DMS53 (cell line): ENCODE measurements at regions not wholly inside any gene's neighbourhood (a gene's known extent, or its start where the extent isn't known, plus 50 kb on each side); places are given as distances from the start of the nearest gene placed in this dataset.

ENCODE experiments used
- DNase-seq: peaks from one replicate; lab custom pipeline; 2025; lab: John Stamatoyannopoulos, UW

DNA sequence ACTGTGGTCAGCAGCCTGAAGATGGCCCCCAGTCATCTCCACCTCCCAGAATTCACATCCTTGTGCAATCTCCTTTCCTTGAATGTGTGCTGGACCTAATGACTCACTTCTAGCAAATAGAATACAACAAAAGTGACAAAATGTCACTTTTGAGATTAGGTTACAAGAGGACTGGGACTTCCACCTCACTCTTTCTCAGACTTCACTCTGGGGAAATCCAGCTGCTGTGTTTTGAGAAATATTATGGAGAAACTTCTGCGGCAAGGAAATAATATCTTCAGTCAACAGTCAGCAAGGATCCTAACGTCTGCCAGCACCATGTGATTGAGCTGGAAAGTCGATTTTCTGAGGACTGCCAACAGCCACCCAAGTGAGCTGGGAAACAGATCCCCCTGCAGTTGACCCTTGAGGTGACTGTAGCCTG is 70.5 kb upstream of the GADD45A start:
- DNase-seq = peak; percentile 63

DNA sequence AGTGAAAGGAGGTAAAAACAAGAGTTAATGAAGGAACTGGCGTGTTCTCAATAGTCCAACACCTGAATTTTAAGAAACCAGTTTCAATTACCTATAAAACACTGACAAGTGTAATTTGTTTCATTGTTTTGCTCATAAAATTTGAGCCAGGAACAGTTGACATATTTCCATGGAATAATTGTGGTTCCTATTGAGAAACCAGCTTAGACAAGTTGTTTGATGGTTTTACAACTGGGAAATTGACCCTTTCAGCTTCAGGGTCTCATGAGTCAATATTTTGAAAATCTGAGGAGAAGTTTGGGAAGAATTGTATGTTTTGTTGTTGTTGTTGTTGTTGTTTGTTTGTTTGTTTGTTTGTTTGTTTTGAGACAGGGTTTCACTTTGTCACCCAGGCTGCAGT is 69.1 kb upstream of the GADD45A start:
- no peak for DNase-seq

DNA sequence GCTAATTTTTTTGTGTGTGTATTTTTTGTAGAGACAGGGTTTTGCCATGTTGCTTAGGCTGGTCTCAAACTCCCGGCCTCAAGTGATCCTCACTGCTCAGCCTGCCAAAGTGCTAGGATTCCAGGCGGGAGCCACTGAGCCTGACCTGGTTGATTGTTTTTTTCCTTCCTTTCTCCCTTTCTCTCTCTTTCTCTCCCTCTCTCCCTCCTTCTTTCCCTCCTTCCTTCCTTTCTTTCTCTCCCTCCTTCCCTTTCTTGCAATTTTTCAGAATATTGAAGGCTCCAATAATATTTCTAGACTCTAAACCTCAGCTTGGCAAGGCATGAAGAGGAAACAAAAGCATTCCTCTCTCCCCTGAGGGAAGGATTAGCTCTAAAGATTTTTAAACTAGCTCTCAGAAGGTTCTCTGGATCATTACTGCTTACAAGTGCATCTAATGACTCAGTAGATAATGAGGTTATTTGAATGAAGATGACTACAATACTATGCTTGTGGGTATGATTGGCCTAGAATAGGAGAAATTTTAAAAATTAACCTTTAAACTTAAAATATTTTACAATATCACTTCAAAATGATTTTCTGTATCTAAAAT is 68.5 kb upstream of the GADD45A start:
- DNase-seq = no peak

DNA sequence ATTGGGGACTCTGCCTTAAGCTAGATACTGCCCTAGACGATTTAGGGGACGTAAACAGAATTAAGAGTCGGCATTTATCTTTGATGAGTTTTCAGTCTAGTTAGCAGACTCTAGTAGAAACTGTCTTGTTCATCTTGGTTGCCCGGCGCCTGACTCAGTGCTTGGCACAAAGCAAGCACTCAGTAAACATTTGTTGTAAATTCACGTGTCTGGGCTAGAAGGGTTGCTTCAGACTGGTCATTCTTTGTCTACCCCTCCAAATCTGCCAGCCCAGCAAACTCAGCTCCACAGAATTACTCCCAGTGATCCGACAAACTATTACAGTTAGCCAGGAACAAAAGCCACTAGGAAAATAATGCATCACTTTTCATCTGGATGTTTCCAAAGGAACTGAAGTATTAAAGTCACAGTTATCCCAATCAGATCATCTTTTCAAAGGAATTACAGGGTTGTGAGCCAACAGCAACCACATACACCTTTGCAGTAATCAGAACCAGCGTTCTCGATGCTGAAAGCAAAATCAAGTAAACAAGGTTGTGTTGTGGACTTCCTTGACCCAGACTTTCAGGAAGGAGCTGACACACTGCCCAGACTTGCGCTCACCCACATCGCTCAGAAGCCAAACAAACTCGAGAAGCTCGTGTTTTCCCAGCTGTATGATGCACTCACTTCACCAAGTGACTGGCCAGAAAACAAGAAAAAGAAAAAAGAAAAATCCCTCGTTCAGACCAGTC is 66.5 kb upstream of the GADD45A start:
- DNase-seq = peak; percentile 84

DNA sequence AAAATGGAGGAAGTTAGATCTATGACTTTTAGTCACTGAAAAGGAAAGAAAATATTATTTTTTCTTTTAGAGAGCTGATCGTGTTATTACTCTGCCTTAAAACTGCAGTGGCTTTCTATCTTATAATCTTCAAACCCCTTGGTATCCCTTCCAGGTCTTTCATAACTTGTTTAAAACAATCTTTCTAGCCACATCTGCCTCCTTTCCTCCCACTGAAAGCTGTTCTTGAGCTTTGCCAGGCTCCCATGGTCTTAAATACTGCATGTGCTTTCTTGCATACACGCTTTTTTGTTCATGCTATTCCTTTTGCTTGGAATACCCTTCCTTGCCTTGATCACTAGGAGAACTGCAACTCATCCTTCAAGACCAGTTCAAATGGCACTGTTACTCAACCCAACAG is 65.9 kb upstream of the GADD45A start:
- peak; percentile 44 for DNase-seq

DNA sequence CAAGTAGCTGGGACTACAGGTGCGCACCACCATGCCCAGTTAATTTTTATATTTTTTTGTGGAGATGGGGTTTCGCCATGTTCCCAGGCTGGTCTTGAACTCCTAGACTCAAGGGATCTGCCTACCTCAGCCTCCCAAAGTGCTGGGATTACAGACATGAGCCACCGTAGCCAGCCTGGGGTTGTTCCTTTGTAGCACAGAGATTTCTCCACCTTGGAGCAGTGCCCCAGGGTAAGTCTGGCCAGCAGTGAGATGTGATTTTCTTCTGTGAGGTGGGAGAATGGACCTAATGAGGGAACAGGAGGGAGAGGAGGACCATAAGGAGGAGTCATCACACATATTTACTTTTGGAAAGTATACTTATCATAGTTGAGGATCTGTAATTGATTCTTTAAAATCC is 61.1 kb upstream of the GADD45A start:
- no peak for DNase-seq

DNA sequence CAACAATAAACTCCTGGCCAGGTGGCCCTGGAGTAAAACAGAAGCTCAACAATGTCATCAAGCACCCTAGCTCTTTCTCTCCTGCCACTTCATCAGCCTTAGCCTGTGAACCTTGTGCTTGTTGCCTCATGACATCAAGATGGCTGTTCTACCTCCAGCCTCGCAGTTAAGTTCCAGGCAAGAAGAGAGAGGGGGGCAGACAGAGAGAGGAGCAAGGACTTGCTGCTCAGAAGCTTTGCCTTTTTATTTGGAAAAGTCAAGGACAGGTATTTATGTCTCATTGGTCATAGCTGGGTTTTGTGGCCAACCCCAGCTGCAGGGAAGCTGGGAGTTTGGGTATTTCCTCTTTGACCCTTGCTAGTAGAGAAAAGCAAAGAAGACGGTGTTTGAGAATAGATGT is 60.3 kb upstream of the GADD45A start:
- DNase-seq = peak; percentile 49

DNA sequence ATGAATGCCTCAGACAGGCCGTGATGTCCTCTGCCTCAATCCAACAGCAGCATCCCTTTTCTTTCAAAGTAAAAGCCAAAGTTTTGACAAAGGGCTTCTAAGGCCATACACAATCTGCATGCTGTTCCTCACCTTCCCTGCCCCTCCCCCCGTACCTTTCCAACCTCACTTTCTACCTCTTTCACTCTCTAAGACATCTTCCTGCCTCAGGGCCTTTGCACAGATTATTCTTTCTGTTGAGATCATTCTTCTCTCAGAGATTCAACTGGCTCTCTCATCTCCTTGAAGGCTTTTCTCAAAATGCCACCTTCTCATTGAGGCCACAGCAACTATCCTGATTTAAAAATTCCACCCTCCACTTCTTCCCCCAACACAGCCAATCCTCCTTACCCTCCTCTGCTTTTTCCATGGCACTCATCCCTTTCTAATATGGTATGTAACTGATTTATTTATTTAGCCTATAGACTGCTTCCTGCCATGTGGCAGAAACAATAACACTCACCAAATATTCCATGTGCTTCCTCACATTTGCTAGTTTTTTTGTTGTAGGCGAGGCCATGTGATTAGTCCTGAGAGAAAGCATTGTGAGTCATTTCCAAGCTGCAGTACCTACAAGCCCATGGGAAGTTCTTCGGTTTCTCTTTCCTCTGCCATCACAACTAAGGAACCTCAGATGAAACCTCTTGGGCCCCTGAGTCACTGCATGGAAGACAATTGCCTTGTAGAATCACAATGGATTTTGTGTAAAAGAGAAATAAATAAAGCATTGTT is 58.7 kb upstream of the GADD45A start:
- DNase-seq = peak; percentile 90

DNA sequence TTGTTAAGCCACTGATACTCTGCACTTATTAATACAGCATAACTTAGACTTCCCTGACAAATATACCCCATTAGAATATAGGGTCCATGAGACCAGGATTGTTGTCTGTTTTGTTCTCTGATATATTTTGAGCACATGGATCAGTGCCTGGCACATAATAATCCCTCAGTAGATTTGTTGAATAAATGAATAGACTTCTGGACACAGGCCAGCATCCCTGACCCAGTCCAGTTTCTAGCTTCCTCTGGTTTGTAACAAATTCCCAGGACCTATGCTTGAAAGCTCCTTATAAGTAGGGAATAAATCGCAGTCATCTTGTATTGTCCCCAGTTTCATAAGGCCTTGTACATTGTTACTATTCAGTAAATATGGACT is 58.2 kb upstream of the GADD45A start:
- DNase-seq = no peak

DNA sequence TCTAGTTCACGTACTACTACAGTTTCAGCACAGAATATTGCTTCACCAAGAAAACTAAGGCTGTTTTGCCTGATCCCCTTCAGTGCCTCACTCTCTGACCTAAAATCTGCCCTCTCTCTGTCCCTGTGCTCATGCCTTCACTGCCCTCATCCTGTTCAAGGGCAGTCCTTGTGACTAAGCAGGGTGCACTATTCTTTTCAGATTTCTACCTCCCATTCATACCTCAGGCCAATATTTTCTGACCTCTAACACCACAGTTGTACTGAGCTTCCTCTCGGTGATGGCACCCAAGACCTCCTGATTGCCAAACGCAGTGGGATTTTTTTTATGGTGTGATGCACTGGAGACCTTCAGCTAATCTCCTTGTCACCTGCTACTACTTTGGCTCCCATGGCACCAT is 57.7 kb upstream of the GADD45A start:
- DNase-seq = no peak

DNA sequence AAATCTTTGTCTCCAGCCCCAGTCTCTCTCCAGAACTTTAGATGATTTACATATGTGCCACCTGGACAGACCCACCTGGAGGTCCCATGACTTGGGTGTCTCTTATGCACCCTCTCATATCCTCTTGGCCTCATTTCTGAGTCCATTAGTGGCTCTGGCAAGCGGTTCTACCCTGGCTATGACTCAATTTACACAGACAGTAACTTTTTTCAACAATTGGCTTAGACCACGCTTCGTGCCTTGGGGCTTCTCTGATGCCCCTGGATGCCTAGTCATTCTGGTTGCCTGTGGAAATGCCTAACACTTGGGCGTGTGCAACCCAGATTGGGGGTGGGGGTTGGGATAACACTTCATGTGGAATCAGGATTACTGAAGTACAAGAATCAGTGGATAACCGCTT is 57.1 kb upstream of the GADD45A start:
- DNase-seq = no peak

DNA sequence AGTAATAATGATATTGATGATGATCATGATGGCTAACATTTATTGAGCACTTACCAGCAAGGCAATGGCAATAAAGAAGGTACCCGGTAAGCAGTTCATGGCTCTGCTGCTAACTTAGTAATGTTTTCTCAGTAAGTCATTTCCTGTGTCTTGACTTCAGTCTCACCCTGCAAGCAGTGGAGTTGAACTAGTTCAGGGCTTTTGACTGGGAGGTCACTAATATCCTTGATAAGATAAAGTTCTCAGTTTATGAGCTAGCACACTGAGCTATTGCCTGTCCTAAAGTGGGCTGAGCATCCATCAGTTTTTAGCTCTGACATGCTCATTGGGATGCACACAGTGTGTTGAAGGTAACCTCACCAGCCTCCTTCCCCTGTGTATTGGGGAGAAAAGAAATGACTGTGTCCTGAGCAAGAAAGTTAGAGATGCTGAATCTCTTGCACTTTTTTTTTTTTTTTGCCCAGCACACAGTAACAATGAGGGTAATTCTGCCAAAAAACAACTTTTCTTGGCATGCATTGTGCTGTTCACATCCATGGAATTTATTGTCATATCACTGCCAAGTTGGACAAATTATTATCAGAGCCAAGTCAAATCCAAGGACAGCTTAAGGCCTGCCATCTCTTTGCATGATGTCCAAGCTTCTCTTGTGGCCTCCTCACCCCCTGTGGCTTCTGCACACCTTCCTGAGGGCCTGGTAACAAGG is 55.5 kb upstream of the GADD45A start:
- no peak for DNase-seq

DNA sequence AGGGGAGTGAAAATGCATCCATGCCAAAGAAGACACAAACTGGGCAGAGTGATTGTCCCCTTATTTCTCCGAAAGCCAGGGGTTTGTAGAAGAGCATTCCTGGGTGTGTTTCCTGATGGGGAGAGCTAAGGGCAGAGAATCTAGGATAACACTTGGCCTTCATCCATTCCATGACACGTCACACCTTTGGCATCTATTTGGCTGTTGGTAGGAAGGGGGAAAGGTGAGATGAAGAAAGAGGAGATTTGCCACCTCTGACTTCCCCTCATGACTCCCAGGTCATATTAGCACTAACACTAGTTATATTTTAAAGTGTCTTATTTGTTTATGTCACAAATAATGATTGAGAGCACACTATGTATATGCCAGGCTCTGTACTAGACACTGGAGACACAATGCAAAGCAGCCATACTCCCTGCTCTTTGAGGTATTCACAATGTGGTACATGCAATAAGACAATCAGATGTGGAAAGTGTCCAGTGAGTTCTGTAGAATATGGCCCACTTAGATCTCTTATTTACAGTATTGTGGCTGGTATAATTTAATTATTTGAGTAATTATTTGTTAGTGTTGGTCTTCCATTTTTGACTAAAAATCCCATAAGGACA is 54.5 kb upstream of the GADD45A start:
- DNase-seq = no peak

DNA sequence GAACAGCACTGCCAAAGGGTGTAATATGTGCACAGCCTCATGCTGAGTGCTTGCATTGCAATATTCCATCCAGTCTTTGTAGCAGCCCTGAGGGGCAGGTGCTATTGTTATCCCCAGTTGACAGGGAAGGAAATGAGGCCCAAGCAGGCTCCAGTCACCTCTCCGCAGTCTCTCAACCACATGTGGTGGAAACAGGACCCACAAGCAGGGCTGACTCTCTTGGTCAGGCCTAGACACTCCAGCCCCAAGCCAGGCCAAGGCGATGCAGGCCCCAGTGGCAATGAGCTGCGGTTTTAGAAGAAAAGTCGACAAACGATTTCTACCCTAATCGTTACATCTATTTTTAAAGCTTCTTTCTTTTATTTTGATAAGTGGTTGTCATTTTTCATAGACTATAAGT is 52.6 kb upstream of the GADD45A start:
- DNase-seq = peak; percentile 54

DNA sequence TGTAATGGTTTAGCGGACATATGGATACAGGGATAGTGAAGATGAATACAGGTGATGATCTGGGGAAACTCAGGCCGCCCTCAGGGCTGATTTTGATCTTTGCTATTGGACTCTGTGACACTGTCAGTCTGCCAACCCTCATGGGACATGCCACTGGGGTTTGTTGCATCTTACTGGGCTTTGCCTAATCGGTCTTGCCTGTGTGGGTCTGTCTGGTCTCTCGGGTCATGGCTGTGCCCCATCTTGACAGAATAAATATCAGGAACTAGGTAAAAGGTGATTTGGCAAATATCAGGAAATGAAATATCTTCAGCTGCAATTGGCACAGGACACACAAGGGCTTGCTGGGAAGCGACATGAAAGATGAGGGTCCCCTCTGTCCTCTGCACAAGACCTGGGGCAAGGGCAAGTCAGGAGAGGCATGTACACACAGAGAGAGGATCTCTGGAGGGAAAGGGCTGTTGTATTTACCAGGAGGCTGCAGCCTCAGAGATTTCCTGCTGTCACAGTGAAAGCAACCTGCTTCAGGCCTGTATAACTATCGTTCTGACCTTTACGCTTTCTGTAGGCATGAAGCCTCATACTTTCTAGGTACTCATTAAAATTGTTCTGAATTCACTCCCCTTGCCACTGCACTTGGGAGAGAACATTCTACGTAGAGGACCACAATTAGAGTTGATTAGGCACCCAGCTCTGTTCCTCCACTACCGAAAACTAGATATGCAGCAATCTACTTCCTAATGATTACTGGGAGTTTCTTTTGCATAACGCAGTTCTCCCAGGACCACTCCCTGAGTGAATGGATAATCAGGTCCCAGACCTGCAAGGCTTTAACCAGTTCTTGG is 52.0 kb upstream of the GADD45A start:
- DNase-seq = no peak

DNA sequence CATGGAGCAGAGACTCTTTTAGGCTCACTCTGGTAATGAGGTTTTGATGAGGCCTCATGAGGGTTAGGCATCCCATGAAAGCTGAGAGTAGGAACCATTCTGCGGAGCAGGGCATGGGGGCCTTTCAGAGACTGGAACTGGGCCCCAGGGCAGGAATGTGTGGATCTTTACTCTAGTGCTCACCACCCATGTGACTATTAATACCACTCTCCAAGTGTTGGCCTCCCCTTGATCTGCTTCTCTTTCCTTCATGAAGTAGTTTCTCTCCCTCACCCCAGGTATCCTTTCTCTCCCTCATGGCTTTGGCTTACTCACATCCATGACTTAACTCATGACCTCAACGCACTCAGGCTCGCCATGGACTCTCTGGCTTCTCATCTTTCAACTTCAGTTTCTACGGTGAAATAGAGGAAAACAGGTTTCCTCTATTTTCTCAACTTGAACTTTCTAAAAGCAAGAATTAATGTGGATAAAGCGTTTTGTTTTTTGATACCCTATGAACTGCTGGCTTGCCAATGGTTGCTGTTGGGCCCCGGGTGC is 50.5 kb upstream of the GADD45A start:
- DNase-seq = no peak

DNA sequence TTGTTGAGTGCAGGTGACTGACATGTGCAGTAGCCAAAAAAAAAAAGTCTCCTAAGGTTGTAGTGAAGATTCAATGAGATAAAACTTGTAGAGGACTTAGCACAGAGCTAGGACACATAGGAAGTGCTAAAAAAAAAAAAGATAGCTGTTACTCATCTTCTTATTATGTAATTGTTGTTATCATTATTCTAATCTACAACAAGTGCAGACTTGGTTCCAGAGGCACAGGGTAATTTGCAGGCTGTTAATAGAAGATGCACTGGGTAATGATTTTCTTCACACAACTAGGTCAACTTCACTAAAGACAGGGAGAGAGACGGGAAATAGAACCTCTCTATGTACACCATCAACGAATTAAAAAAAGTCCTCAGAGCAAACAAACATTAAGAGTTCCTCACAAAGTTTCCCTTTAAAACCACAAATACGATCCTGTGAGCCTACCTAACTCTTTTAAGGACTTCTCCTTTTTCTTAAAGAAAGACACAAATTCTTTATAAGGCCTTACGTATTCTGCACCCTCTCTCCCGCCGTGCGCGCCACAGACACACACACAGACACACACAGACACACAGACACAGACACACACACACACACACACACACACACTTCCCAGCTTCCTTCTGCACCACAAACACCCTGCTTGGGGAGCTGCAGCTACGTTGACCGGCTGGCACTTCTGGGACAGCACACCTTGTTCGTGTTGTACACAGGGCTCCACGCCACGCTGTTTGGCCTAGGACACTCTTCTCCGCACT is 49.8 kb upstream of the GADD45A start:
- DNase-seq = no peak
